ENCODE measurements at regions not wholly inside any gene's neighbourhood (a gene's known extent, or its start where the extent isn't known, plus 50 kb on each side); places are given as distances from the start of the nearest gene placed in this dataset.

DNA sequence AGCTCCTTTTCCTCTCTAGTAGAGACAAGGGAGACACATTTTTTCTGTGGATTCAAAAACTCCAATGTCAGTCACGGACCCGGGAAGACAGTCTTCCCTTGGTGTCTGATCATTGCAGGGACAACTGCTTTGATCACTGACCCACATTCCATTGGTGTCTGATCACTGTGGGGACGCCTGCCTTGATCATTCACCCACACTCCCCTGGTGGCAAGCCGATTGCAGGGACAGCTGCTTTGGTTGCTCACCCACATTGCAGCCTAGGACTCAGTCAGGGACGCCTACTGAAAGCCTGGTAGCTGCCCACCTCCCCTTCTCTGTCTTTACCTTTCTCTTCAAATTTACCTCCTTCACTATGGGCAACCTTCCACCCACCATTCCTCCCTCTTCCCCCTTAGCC is 206.6 kb upstream of the DUSP10 start:
- Histone ChIP-seq H3K4me1 (ENCODE audit: insufficient read depth, low read length) (no peaks in the 10 kb centered on the region), H3K27me3 (ENCODE audit: insufficient read depth, low read length) (no peaks in the 10 kb centered on the region), H3K4me3 (ENCODE audit: low read length) (no peak overlapping the region), H3K9me3 (ENCODE audit: low read depth, low read length) (no peaks in the 10 kb centered on the region)

DNA sequence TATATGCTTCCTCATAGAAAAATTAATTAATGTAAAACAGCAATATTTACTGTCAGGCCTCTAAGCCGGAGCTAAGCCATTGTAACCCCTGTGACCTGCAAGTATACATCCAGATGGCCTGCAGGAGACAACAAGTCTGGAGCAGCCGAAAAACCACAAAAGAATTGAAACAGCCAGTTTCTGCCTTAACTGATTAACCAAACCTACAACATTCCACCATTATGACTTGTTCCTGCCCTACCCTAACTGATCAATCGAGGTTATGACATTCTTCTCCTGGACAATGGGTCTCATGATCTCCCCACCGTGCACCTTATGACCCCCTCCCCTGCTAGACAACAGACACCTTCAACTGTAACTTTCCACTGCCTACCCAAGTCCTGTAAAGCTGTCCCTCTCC is 205.8 kb upstream of the DUSP10 start:
- Histone ChIP-seq H3K4me3 (ENCODE audit: low read length) (no peak overlapping the region), H3K9me3 (ENCODE audit: low read depth, low read length) (no peaks in the 10 kb centered on the region), H3K27me3 (ENCODE audit: insufficient read depth, low read length) (no peaks in the 10 kb centered on the region), H3K4me1 (ENCODE audit: insufficient read depth, low read length) (no peaks in the 10 kb centered on the region)

DNA sequence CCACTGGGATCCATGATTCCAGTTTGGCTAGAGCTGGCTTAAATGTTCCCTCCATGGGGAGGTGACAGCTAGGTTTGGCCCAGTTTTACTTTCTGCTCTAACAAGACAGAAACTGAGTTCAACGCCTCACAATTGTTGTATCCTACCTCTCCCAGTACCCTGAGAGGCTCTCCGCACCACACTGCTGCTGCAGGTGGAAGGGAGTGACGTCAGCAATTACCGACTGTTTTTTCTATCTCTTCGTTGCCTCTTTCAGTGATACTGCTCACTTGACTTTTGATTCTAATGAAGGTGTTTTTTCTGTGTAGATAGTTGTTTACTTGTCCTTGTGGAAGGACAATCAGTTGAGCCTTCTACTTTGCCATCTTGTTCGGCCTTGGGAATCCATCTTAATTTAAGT is 204.9 kb upstream of the DUSP10 start:
- Histone ChIP-seq H3K27me3 (ENCODE audit: insufficient read depth, low read length) (no peaks in the 10 kb centered on the region), H3K9me3 (ENCODE audit: low read depth, low read length) (no peaks in the 10 kb centered on the region), H3K4me1 (ENCODE audit: insufficient read depth, low read length) (no peaks in the 10 kb centered on the region), H3K4me3 (ENCODE audit: low read length) (no peak overlapping the region)

DNA sequence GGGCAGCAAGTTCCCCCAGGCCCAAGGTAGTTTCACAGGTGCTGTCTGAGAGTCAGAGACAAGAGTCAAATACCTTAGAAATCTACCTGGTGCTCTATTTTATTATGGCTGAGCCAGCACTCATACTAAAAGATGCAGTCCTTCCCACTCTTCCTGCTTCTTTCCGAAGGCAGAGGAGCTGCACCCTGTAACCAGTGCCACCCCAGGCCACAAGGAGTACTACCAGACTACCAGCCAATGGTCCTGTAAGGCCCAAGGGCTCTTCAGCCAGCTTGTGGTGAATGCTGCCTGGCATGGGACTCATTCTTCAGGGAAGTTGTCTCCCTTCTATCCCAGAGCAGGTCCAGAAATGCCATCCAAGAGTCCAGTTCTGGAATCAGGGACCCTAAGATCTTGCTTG is 203.8 kb upstream of the DUSP10 start:
- no peaks in the 10 kb centered on the region for H3K4me1 ChIP-seq (ENCODE audit: insufficient read depth, low read length)
- H3K9me3 ChIP-seq (ENCODE audit: low read depth, low read length), result no peaks in the 10 kb centered on the region
- no peaks in the 10 kb centered on the region for H3K27me3 ChIP-seq (ENCODE audit: insufficient read depth, low read length)
- no peak overlapping the region for H3K4me3 ChIP-seq (ENCODE audit: low read length)

DNA sequence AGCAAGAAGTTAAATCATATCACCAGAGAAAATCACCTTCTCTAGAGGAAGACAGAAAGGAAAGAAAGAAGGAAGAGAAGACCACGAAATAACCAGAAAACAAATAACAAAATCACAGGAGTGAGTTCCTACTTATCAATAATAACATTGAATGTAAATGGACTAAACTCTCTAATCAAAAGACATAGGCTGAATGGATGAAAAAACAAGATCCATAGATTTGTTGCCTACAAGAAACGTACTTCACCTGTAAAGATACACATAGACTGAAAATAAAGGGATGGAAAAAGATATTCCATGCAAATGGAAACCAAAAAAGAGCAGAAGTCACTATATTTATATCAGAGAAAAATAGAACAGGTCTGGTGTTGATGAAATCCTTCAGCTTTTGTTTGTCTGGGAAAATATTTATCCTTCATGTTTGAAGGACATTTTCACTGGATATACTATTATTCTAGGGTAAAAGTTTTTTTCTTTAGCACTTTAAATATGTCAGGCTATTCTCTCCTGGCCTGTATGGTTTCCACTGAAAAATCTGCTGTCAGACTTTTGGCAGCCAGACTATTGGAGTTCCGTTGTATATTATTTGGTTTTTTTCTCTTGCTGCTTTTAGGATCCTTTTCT is 202.5 kb upstream of the DUSP10 start:
- Histone ChIP-seq H3K4me3 (ENCODE audit: low read length) (no peak overlapping the region), H3K4me1 (ENCODE audit: insufficient read depth, low read length) (peaks cover under 1% of the 10 kb centered on the region), H3K9me3 (ENCODE audit: low read depth, low read length) (no peaks in the 10 kb centered on the region), H3K27me3 (ENCODE audit: insufficient read depth, low read length) (no peaks in the 10 kb centered on the region)

DNA sequence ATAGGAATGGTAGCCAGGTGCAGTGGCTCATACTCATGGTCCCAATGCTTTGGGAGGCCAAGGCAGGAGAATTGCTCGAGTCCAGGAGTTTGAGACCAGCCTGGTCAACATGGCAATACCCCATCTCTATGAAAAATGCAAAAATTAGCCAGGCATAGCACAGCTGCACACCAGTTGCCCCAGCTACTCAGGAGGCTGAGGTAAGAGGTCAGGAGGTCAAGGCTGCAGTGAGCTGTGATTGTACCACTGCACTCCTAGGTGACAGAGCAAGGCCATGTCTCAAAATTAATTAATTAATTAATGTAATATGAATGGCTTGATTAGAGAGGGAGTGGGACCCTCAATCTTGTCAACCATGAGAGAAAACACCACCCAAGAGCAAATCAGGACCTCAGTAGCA is 198.7 kb upstream of the DUSP10 start:
- H3K4me3 ChIP-seq (ENCODE audit: low read length), result no peak overlapping the region
- H3K27me3 ChIP-seq (ENCODE audit: insufficient read depth, low read length), result no peaks in the 10 kb centered on the region
- H3K4me1 ChIP-seq (ENCODE audit: insufficient read depth, low read length), result peaks cover 4% of the 10 kb centered on the region
- H3K9me3 ChIP-seq (ENCODE audit: low read depth, low read length), result no peaks in the 10 kb centered on the region

DNA sequence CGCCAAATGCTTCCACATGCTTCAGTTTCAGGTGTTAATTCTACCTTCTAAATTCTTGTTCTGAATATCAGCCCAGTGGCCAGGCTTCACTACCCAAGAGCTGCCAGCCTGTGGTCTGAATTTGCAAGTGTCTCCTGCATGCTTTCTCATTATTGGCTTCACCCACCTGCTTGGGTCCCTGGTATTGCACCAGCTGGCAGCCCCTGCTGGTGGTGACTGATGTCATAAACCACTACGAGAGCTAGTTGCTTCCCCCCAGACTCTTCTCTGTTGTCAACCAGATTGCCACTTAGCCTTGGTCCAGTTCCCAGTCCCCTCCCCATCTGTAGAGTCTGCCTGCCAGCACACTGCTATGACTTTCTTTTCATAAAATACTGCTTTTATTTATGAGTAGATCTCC is 197.7 kb upstream of the DUSP10 start:
- Histone ChIP-seq H3K9me3 (ENCODE audit: low read depth, low read length) (no peaks in the 10 kb centered on the region), H3K4me3 (ENCODE audit: low read length) (no peak overlapping the region), H3K4me1 (ENCODE audit: insufficient read depth, low read length) (peaks cover 4% of the 10 kb centered on the region), H3K27me3 (ENCODE audit: insufficient read depth, low read length) (no peaks in the 10 kb centered on the region)

DNA sequence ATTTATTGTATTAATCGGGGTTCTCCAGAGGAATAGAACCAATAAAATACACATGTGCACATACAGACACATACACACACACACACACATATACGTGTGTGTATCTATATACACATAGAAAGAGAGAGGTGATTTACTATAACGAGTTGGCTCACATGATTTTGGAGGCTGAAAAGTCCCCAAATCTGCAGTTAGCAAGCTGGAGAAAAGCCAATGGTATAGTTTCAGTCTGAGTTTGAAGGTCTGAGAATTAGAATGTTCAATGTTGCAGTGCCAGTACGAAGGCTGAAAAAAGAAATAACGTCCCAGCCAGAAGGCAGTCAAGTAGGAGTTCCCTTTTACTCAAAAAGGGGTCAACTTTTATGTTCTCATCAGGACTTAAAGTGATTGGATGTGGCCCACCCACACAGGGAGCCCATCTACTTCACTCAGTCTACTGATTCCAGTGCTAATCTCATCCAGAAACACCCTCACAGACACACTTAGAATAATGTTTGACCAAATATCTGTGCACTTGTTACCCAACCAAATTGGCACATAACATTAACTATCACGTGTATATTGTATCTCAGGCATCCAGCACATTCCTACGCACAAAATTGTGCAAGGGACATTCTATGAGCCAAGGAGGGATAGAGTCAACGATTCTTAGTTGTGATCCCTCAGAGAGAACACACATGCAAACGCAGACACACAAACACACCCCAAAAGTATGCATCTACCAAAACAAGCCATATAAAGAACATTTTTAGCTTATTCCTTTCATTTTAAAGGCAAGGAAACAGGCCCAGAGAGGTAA is 195.5 kb upstream of the DUSP10 start:
- no peak overlapping the region for H3K4me3 ChIP-seq (ENCODE audit: low read length)
- H3K9me3 ChIP-seq (ENCODE audit: low read depth, low read length), result no peaks in the 10 kb centered on the region
- H3K27me3 ChIP-seq (ENCODE audit: insufficient read depth, low read length), result no peaks in the 10 kb centered on the region
- H3K4me1 ChIP-seq (ENCODE audit: insufficient read depth, low read length), result peaks cover 4% of the 10 kb centered on the region

DNA sequence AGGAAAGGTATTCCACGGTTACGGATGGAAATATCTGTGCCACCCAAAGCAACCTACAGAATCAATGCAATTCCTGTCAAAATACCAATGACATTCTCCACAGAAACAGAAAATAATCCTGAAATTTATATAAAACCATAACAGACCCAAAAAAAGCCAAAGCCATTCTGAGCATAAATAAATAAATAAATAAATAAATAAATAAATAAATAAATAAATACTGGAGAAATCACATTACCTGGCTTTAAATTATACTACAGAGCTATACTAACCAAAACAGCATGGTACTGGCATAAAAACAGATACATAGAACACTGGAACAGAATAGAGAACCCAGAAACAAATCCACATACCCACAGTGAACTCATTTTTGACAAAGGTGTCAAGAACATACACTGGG is 191.9 kb upstream of the DUSP10 start:
- H3K4me3 ChIP-seq (ENCODE audit: low read length), result no peak overlapping the region
- no peaks in the 10 kb centered on the region for H3K27me3 ChIP-seq (ENCODE audit: insufficient read depth, low read length)
- no peaks in the 10 kb centered on the region for H3K4me1 ChIP-seq (ENCODE audit: insufficient read depth, low read length)
- no peaks in the 10 kb centered on the region for H3K9me3 ChIP-seq (ENCODE audit: low read depth, low read length)

DNA sequence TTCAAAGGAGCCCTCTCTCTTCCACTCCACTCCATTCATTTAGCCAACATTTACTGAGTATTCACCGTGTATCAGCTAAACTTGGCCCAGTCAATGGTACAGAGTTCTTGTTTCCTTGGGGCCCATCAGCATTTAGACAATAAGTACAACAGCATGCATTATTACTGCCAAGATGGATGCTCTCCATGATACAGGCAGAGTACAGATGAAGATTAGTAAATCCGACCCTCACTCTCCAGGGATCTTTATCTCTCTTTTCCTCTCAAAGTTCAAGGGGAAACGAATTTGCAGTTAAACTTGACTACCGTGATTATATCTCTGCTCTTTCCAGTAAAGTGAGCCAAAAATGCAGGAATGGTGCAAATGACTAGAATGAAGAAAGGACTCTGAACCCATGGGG is 184.6 kb upstream of the DUSP10 start:
- H3K27me3 ChIP-seq (ENCODE audit: insufficient read depth, low read length), result no peaks in the 10 kb centered on the region
- no peaks in the 10 kb centered on the region for H3K4me1 ChIP-seq (ENCODE audit: insufficient read depth, low read length)
- H3K4me3 ChIP-seq (ENCODE audit: low read length), result no peak overlapping the region
- H3K9me3 ChIP-seq (ENCODE audit: low read depth, low read length), result no peaks in the 10 kb centered on the region

DNA sequence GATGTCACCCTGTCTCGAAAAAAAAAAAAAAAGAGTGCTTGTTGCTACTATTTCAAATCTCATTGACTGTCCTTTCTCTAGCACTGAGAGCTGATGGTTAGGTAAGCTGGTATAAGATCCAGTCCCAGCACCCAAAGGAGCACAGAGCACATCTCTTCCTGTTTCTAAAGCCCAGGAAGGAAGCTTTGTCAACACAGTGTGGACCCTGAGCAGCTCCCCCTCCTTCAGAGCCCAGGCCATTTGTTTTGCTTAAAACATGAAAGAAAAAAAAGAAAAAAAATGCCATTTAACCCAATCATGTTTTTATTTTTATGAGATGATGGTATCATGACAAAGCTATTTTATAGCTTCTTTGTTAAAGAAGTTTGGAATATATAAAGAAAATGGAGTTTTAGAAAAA is 184.1 kb upstream of the DUSP10 start:
- no peak overlapping the region for H3K4me3 ChIP-seq (ENCODE audit: low read length)
- no peaks in the 10 kb centered on the region for H3K4me1 ChIP-seq (ENCODE audit: insufficient read depth, low read length)
- no peaks in the 10 kb centered on the region for H3K27me3 ChIP-seq (ENCODE audit: insufficient read depth, low read length)
- H3K9me3 ChIP-seq (ENCODE audit: low read depth, low read length), result no peaks in the 10 kb centered on the region

DNA sequence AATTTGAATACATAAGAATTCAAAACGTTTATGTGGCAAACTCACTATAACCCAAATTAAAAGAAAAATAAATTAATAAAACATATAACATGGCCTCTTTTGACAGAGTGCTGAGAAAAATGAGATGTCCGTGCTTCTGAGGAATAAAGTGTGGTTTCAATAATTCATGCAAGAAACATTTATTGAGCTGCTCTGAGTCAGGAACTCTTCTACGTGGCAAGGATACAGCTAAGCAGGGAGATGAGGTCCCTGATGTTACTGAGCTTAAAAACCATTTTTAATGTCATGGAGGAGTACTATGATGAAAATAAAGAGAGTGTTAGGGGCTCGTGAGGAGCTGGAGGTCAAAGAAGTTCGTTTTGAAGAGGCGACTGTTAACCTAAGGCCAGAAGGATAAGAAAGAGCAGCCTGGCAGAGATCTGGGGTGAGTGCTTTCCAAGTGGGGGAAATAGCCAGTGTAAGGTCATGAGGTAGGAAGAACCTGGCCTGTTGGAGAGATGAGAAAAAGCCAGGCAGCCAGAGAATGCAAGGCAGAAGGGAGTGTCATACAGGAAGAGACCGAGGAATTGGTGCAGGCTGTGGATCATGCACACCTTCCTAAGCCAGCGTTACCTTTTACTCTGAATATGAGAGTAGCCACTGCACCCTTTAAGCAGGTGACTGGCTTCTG is 182.2 kb upstream of the DUSP10 start:
- Histone ChIP-seq H3K27me3 (ENCODE audit: insufficient read depth, low read length) (no peaks in the 10 kb centered on the region), H3K4me3 (ENCODE audit: low read length) (no peak overlapping the region), H3K4me1 (ENCODE audit: insufficient read depth, low read length) (no peaks in the 10 kb centered on the region), H3K9me3 (ENCODE audit: low read depth, low read length) (no peaks in the 10 kb centered on the region)

DNA sequence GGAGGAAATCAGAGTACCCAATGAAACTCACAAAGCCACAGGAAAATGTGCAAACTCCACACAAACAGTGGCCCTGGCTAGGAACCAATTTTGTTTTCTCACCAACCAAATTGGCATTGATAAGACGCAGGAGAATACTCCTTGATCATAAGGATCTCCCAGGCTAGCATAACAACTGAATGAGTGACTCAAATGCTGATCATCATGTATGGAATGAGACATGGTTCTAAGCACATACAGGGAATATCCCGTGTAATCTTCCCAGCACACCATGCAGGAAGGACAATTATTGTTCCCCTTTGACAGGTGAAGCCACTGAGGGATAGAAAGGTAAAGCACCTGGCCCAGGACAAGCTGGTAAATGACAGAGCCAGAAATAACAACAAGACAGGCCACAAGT is 180.0 kb upstream of the DUSP10 start:
- no peak overlapping the region for H3K4me3 ChIP-seq (ENCODE audit: low read length)
- no peaks in the 10 kb centered on the region for H3K4me1 ChIP-seq (ENCODE audit: insufficient read depth, low read length)
- H3K27me3 ChIP-seq (ENCODE audit: insufficient read depth, low read length), result no peaks in the 10 kb centered on the region
- no peaks in the 10 kb centered on the region for H3K9me3 ChIP-seq (ENCODE audit: low read depth, low read length)

DNA sequence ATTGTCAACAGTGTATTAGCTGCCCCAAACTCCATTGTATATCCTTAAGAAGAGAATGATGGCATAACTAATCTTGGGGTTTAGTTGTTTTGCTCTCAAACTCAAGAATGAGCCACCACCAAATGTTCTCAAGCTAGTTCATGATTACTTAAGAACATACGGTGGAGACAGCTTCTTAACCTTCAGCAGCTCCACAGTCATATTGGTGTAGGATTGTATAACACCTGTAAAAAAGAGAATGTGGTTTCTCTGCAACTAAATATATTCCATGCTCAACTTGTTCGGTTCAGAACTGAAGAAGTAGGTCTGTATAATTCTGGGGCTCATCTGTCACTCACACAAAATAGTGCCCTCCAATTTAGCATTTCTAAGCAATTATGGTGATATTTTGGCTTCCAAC is 177.9 kb upstream of the DUSP10 start:
- Histone ChIP-seq H3K27me3 (ENCODE audit: insufficient read depth, low read length) (no peaks in the 10 kb centered on the region), H3K4me3 (ENCODE audit: low read length) (no peak overlapping the region), H3K9me3 (ENCODE audit: low read depth, low read length) (no peaks in the 10 kb centered on the region), H3K4me1 (ENCODE audit: insufficient read depth, low read length) (no peaks in the 10 kb centered on the region)

DNA sequence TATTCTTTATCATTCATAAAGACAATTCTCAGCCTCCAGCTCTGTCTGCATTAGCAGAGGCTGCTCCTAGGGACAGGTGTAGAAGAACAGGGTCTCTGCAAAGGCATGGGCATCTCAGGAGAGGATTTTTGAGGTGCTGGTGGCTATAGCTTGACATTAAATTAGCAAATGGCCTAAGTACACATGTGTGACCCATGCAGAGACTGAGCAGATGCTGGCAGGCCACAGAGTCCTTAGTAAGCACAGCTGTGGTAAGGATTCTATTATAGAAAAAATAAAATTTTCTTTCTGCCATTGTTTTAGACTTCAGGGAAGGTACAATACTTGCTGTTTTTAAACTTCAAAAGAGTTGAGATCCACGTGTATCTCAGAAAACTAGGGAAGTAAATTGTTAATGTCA is 177.5 kb upstream of the DUSP10 start:
- Histone ChIP-seq H3K27me3 (ENCODE audit: insufficient read depth, low read length) (no peaks in the 10 kb centered on the region), H3K9me3 (ENCODE audit: low read depth, low read length) (no peaks in the 10 kb centered on the region), H3K4me3 (ENCODE audit: low read length) (no peak overlapping the region), H3K4me1 (ENCODE audit: insufficient read depth, low read length) (no peaks in the 10 kb centered on the region)

DNA sequence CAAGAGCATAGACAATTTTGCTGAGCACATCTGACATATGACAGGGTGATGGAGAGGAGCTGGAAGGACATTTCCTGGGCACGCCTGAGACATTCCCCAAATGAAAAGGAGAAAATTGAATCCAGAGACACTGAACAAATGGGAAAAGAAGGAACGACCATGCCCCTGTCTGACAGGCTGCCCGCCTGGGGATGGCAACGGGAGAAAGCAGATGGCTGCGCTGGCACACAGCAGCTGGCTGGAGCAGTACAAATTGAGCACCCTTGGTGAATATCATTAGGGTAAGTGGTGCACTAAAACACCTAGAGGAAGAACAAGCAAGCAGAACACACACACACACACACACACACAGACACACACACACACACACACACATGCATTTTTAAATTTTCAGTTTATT is 174.3 kb upstream of the DUSP10 start:
- H3K9me3 ChIP-seq (ENCODE audit: low read depth, low read length), result no peaks in the 10 kb centered on the region
- H3K4me1 ChIP-seq (ENCODE audit: insufficient read depth, low read length), result no peaks in the 10 kb centered on the region
- no peak overlapping the region for H3K4me3 ChIP-seq (ENCODE audit: low read length)
- H3K27me3 ChIP-seq (ENCODE audit: insufficient read depth, low read length), result no peaks in the 10 kb centered on the region

Measured in mononuclear cell (primary cell).